GM13976 (cell line): ENCODE measurements at regions not wholly inside any gene's neighbourhood (a gene's known extent, or its start where the extent isn't known, plus 50 kb on each side); places are given as distances from the start of the nearest gene placed in this dataset.

Experiments
- DNase-seq: peaks from one replicate; pipeline ENCODE4 v3.0.0; 2012; ENCODE audit warnings: low spot score
- in situ Hi-C: fragments of 300-500 bp; cut with MboI; formaldehyde crosslinking; loops from one replicate; pipeline ENCODE4 v1.12.0; 2022; ENCODE audit warnings: low sequenced_read_pairs, mixed read lengths, inconsistent platforms; ENCODE audit not compliant: unreplicated experiment
- TF ChIP-seq, protein P1 (sequence below): IDR thresholded peaks from 2 replicates; pipeline ENCODE4 v1.5.1; 2012; ENCODE audit warnings: borderline replicate concordance, mild to moderate bottlenecking; ENCODE audit not compliant: insufficient read depth; ENCODE audit errors: extremely low read depth, missing control alignments, control extremely low read depth

GRCh38 chr7:157485361-157485831 is 148.6 kb downstream of the DNAJB6 start:
- TF ChIP-seq, protein P1, sequence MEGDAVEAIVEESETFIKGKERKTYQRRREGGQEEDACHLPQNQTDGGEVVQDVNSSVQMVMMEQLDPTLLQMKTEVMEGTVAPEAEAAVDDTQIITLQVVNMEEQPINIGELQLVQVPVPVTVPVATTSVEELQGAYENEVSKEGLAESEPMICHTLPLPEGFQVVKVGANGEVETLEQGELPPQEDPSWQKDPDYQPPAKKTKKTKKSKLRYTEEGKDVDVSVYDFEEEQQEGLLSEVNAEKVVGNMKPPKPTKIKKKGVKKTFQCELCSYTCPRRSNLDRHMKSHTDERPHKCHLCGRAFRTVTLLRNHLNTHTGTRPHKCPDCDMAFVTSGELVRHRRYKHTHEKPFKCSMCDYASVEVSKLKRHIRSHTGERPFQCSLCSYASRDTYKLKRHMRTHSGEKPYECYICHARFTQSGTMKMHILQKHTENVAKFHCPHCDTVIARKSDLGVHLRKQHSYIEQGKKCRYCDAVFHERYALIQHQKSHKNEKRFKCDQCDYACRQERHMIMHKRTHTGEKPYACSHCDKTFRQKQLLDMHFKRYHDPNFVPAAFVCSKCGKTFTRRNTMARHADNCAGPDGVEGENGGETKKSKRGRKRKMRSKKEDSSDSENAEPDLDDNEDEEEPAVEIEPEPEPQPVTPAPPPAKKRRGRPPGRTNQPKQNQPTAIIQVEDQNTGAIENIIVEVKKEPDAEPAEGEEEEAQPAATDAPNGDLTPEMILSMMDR, result no peak
- in situ Hi-C loops, result no loop called here
- no peak for DNase-seq

DNA sequence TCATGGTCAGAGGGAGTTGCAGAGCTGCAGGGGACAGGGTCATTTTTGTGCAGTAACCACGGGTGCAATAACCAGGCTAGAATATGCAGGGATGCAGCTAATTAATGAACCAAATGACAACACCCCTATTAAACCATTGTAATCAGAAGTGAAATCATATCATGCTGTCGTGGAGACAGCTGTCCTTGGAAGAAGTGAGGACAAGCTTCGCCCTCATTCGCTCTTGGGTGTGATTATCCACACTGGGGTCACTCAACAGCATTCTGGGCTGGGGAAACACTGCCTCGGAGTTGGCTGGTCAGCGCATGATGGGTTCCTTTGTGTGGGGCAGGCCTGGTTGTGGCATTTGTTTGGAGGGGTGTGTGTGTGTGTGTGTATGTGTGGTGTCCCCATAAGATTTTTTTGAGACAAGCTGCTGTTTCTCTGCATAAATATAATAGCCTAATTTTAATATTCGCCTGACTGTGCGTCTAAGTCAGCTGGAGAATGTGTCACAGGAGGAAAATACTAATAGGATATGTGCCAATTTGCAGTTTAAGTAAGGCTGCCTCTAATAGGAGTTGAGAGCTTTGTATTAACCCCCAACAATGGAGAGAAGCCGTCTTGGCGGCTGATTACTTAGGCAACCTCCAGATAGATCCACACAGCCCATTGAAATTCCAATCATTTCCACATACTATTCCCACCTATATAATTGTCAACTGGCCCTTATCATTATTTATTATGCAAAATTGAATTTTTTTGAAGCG is 149.4 kb downstream of the DNAJB6 start:
- TF ChIP-seq, protein P1, result no peak
- in situ Hi-C loops, result no loop called here
- DNase-seq, result no peak

- in situ Hi-C loops, result no loop called here
- TF ChIP-seq, protein P1, result no peak
- DNase-seq, result no peak
Observed at GRCh38 chr7:157487046-157487770, 150.4 kb downstream of the DNAJB6 start.

- DNase-seq, result no peak
- in situ Hi-C loops, result no loop called here
- TF ChIP-seq, protein P1, result no peak
Observed at GRCh38 chr7:157488281-157488680, 151.5 kb downstream of the DNAJB6 start.

- no peak for DNase-seq
- in situ Hi-C loops, result no loop called here
- TF ChIP-seq, protein P1, result no peak
Observed at GRCh38 chr7:157488966-157489365, 152.2 kb downstream of the DNAJB6 start.
